MCF 10A (cell line): ENCODE measurements at regions not wholly inside any gene's neighbourhood (a gene's known extent, or its start where the extent isn't known, plus 50 kb on each side); places are given as distances from the start of the nearest gene placed in this dataset.

Experiments used
- BruUV-seq: library from RNA; stranded (reverse); fragments of 400-500 nt; replicated peaks from 2 replicates; lab custom pipeline; 2021; lab: Mats Ljungman, UMichigan
- CTCF ChIA-PET: fragments of 300-600 bp; sonication (Branson Sonifier 250); formaldehyde crosslinking; extraction: SDS; loops from one replicate; lab custom pipeline; 2021; ENCODE audit warnings: antibody characterized with exemption, inconsistent platforms; lab: Yijun Ruan, JAX
- POLR2A ChIA-PET: fragments of 300-600, 350-650 bp; sonication (Branson Sonifier 250); formaldehyde crosslinking; extraction: SDS; loops from one replicate; lab custom pipeline; 2020; ENCODE audit warnings: antibody characterized with exemption, inconsistent platforms; lab: Yijun Ruan, JAX
- DNase-seq: peaks from one replicate; pipeline ENCODE4 v3.0.0-alpha.2; 2018; ENCODE audit not compliant: unreplicated experiment
- H3K27ac Mint-ChIP-seq: one replicate; pipeline ENCODE4 v1.8.0; 2022; ENCODE audit warnings: mild to moderate bottlenecking, low read depth, mixed read lengths; ENCODE audit not compliant: unreplicated experiment
- H3K27me3 Mint-ChIP-seq: one replicate; pipeline ENCODE4 v1.8.0; 2022; ENCODE audit warnings: mixed read lengths; ENCODE audit not compliant: insufficient read depth, unreplicated experiment
- H3K36me3 Mint-ChIP-seq: one replicate; pipeline ENCODE4 v1.8.0; 2022; ENCODE audit warnings: mild to moderate bottlenecking, moderate library complexity, mixed read lengths; ENCODE audit not compliant: insufficient read depth, unreplicated experiment
- H3K4me1 Mint-ChIP-seq: one replicate; pipeline ENCODE4 v1.8.0; 2022; ENCODE audit warnings: mixed read lengths; ENCODE audit not compliant: insufficient read depth, unreplicated experiment
- H3K4me3 Mint-ChIP-seq: one replicate; pipeline ENCODE4 v1.8.0; 2022; ENCODE audit warnings: mild to moderate bottlenecking, moderate library complexity, mixed read lengths; ENCODE audit not compliant: unreplicated experiment
- H3K9me3 Mint-ChIP-seq: one replicate; pipeline ENCODE4 v1.8.0; 2022; ENCODE audit warnings: mixed read lengths; ENCODE audit not compliant: unreplicated experiment
- intact Hi-C: fragments of 100-400 bp; cut with micrococcal nuclease; formaldehyde crosslinking; loops from 2 replicates; pipeline ENCODE4 v1.14.1; 2022
- TF ChIP-seq, protein P1 (sequence below): fragments of 200-600 bp; IDR thresholded peaks from one replicate; pipeline ENCODE4 v1.8.0; 2022; ENCODE audit warnings: antibody characterized with exemption, mild to moderate bottlenecking; ENCODE audit not compliant: unreplicated experiment

- intact Hi-C loops, result no loop called here
- no TSS peak for BruUV-seq
Measured at GRCh38 chr11:114988644-114989043, 310.3 kb downstream of the NXPE2 start.

GRCh38 chr11:114989536-114989935, 311.2 kb downstream of the NXPE2 start:
- Mint-ChIP-seq H3K4me1 (no peaks in the 10 kb centered on the region), H3K27ac (no peak overlapping the region), H3K27me3 (peaks cover 15% of the 10 kb centered on the region), H3K36me3 (no peaks in the 10 kb centered on the region), H3K4me3 (no peak overlapping the region), H3K9me3 (no peaks in the 10 kb centered on the region)
- CTCF ChIA-PET, result interaction anchor here (0.7 kb wide), 1 partner anchor 178 kb away, joined by 5 read pairs; no protein-coding TSS in a partner anchor
- no peak for DNase-seq
- TF ChIP-seq, protein P1, sequence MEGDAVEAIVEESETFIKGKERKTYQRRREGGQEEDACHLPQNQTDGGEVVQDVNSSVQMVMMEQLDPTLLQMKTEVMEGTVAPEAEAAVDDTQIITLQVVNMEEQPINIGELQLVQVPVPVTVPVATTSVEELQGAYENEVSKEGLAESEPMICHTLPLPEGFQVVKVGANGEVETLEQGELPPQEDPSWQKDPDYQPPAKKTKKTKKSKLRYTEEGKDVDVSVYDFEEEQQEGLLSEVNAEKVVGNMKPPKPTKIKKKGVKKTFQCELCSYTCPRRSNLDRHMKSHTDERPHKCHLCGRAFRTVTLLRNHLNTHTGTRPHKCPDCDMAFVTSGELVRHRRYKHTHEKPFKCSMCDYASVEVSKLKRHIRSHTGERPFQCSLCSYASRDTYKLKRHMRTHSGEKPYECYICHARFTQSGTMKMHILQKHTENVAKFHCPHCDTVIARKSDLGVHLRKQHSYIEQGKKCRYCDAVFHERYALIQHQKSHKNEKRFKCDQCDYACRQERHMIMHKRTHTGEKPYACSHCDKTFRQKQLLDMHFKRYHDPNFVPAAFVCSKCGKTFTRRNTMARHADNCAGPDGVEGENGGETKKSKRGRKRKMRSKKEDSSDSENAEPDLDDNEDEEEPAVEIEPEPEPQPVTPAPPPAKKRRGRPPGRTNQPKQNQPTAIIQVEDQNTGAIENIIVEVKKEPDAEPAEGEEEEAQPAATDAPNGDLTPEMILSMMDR, result no peak
- POLR2A ChIA-PET, result no interaction called here
- intact Hi-C loops, result no loop called here
- no TSS peak for BruUV-seq

More at GRCh38 chr11:114988644-114989043, 310.3 kb downstream of the NXPE2 start:
- peaks cover 15% of the 10 kb centered on the region for H3K27me3 Mint-ChIP-seq
- no peaks in the 10 kb centered on the region for H3K9me3 Mint-ChIP-seq
- no peak for DNase-seq
- POLR2A ChIA-PET, result interaction anchor here (0.7 kb wide), 1 partner anchor 1014 kb away, joined by 3 read pairs; no protein-coding TSS in a partner anchor
- no peak overlapping the region for H3K27ac Mint-ChIP-seq
- H3K4me3 Mint-ChIP-seq, result no peak overlapping the region
- H3K4me1 Mint-ChIP-seq, result no peaks in the 10 kb centered on the region
- TF ChIP-seq, protein P1, result no peak
- H3K36me3 Mint-ChIP-seq, result no peaks in the 10 kb centered on the region
- CTCF ChIA-PET, result interaction anchor here (0.7 kb wide), 1 partner anchor 177 kb away, joined by 5 read pairs; no protein-coding TSS in a partner anchor

GRCh38 chr11:115005663-115006062, 327.3 kb downstream of the NXPE2 start:
- TF ChIP-seq, protein P1, result no peak
- Mint-ChIP-seq H3K36me3 (no peaks in the 10 kb centered on the region), H3K27me3 (peaks cover 37% of the 10 kb centered on the region), H3K4me1 (no peaks in the 10 kb centered on the region), H3K9me3 (no peaks in the 10 kb centered on the region), H3K4me3 (no peak overlapping the region), H3K27ac (no peak overlapping the region)
- intact Hi-C loops, result no loop called here
- CTCF ChIA-PET, result no interaction called here
- BruUV-seq, result no TSS peak
- POLR2A ChIA-PET, result interaction anchor here (0.6 kb wide), 1 partner anchor 1407 kb away, joined by 3 read pairs; no protein-coding TSS in a partner anchor
- DNase-seq, result no peak

DNA sequence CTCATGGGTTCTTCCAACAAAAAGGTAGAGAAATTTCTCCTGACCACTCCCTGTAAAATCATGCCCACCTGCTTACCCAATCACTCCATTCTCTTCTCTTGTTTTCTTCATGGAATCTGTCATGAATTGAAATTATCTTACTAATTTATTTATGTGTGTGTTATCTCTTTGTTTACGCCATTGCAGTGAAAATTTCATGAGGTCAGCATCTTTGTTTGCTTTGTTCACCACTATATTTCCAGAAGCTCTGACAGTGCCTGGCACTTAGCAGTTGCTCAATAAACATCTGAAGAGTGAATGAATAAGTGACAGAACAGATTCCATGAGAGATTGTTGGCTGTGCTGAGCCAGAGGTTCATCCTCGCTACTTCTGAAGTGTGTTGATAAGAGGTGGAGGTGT, 329.5 kb downstream of the NXPE2 start:
- peaks cover 23% of the 10 kb centered on the region for H3K27me3 Mint-ChIP-seq
- no TSS peak for BruUV-seq
- TF ChIP-seq, protein P1, result no peak
- DNase-seq, result no peak
- intact Hi-C loops, result no loop called here
- ChIA-PET CTCF (no interaction called here), POLR2A (no interaction called here)
- no peaks in the 10 kb centered on the region for H3K4me1 Mint-ChIP-seq
- H3K27ac Mint-ChIP-seq, result no peak overlapping the region
- H3K4me3 Mint-ChIP-seq, result no peak overlapping the region
- no peaks in the 10 kb centered on the region for H3K9me3 Mint-ChIP-seq
- no peaks in the 10 kb centered on the region for H3K36me3 Mint-ChIP-seq
